ENCODE measurements at regions not wholly inside any gene's neighbourhood (a gene's known extent, or its start where the extent isn't known, plus 50 kb on each side); places are given as distances from the start of the nearest gene placed in this dataset.
A peak's percentile ranks its signal among the peaks of the same experiment; 100 is the strongest.

DNA sequence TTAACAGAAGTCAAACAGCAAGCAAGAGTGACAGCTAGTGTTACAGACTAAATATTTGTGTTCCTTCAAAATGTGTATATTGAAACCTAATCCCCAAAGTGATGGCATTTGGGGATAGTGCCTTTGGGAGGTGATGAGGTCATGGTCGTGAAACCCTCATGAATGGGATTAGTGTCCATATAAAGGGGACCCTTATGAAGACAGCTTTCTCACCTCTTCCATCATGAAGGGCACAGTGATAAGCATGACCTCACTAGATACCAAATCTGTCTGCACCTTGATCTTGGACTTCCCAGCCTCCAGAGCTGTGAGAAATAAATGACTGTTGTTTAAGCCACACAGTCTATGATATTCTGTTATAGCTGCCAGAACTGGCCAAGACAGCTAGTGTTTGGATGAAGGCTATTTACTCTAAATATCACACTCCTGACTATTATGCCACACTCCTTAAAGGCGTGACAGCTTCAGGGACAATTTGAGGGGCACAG lies 235.7 kb upstream of the TMEM72 start:
- no peak for DNase-seq (ENCODE audit: low spot score)
- FAIRE-seq: no peak

DNA sequence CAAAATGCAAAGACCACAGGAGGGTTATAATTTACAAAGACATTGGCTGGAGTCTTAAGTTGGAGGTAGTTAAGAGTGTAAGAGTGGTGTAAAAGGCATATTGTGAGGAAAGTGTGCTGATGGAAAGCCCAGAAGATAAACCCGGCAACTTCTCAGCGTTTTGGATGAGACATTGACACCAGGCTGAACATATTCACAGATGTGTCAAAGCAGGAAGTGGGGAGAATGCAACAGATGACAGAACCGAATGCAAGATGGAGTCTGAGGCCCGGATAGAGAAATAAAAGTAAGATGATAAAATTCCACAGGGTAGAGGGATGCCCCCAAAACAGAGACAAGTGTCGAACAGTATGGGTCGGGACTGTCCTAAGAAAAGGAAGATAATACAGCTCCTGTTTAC lies 230.4 kb upstream of the TMEM72 start:
- FAIRE-seq: no peak
- no peak for DNase-seq (ENCODE audit: low spot score)

DNA sequence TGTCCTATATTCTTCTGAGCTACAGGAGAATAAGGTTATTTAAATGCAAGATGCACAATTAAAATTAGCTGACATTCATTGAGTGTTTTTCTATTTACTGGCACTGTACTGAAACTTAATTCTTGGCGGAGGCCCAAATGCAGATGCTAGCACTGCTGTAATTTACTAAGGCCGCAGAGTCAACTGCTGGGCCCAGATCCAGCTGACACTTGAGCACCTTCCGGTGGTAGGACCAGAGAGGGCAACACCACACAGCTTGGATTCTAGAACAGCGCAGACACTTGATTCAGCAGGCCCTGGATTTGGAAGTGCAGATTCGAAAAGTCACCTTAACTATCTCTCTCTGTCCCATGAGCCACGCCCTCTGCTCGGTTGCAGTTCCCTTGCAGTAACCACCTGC lies 228.6 kb upstream of the TMEM72 start:
- DNase-seq (ENCODE audit: low spot score): no peak
- FAIRE-seq: no peak

DNA sequence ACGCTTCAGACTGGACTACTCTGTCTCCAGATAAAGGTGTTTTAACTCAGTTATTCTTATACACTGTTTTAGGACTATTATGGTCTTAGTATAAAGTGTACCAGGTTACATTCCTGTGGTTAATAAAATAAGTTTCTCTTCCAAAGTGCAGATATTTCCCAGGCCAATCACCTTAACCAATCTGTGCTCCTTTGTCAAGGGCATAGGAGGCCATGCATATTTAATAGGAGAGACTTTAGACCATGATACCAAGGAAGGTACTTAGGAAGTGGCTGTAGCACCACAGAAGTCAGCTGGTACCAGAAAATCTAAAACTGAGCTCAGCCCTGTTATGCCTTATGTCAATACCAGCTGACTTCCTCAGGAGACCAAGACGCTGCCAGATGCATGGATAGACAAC lies 226.5 kb upstream of the TMEM72 start:
- DNase-seq (ENCODE audit: low spot score): no peak
- FAIRE-seq: no peak

DNA sequence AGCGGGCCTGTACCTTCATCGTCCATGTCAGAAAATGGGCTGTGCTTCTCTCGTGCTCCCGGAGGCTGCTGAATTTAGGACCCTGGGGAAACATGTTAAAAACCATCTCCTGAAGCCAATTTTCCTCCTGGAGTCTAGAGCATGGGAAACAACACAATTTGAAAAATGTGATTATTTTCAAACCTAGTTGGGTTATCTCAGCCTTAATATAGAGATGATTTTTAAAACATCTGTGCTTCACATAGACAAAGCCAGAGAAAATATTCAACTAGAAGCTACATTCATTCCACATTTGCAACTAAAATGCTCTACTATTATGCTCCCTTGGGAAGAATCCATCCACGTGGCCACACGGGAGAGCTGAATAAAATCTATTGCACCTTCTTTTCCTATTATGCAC lies 225.9 kb upstream of the TMEM72 start:
- DNase-seq (ENCODE audit: low spot score) (no peak), FAIRE-seq (no peak)

DNA sequence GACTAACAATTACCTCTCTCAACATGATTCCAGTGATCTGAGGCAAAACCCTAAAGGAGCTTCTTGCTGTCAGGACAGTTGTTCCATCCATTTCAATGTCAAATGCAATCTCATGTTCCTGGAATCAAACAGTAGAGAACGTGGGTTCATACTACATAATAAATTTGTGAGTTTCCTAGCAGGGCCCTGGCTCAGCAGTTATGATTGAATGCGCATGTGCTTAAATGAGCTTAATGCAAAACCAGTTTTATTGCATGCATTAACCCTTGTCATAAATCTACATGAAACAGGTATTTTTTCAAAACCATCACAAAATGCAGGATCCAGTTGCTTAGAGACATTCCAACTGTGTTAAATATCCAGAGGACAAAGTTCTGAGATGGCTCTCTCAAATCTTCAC lies 225.4 kb upstream of the TMEM72 start:
- no peak for DNase-seq (ENCODE audit: low spot score)
- FAIRE-seq: no peak

DNA sequence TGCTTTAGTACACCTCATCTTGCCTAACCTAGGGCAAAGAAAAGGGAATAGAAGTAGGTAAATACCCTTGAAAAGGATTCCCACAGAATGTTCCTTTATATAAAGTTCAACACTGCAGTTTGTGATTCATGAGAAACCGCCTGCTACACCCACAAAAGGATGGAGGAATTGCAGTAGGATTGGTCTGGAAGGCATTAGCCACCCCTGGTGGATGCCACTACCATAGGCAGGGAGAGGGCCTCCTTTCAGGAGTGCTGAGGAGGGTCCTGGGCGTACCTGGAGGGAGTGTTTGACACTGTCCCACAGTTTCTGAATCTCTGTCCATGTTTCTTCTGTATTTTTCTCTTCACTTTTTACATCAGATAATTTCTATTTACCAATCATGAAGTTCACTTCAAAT lies 221.8 kb upstream of the TMEM72 start:
- FAIRE-seq (no peak), DNase-seq (ENCODE audit: low spot score) (no peak)

DNA sequence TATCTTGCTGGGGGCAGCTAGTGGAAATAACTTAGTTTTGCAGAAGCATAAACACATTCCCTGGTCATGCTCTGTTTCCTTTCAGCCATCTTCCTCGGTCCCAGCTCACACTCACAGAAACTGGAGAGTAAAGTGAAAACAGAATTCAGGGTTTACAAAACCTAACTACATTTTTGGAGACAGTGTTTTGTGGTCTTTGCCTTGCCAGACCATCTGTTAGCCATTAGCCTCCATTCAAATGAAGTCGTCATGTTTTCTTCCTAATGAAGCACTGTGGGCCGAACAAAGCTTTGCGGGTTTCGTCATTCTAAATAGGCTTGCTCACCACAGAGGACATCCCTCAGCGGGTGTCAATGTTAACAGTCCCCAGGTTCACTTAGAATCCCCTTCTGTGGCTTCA lies 214.6 kb upstream of the TMEM72 start:
- no peak for DNase-seq (ENCODE audit: low spot score)
- FAIRE-seq: no peak

DNA sequence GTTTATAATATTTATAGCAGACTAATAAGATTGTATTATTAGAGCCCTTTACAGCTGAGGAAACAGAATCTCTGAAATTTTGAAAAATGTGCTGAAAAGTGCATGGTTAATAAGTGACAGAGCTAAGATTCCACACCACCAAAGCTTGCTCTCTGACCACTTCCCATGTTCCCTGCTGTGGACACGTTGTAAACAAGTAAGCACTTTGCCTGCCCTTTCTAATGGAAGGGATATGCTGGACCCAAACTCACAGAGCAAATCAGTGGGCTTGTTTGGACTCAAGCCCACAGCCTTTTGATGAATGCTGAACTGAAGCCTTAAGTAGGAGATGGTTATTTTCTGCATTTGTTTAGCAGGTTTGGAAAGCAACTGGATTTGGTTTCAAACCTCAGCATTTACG lies 214.0 kb upstream of the TMEM72 start:
- no peak for DNase-seq (ENCODE audit: low spot score)
- no peak for FAIRE-seq

DNA sequence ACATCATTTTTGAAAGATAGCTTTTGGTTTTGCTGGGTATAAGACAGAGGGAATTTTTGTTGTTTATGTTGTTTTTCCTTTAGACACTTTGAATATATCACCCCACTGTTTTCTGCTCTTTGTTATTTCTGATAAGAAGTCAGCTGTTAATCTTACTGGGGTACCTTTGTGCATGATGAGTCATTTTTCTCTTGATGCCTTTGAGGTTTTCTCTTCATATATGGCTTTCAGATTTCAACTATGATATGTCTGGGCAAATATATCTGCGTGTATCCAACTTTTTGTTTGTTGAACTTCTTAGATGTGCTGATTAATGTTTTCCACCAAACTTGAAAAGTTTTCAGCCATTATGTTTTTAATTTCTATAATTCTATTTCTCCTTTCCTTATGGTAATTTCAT lies 208.6 kb upstream of the TMEM72 start:
- FAIRE-seq (no peak), DNase-seq (ENCODE audit: low spot score) (no peak)

DNA sequence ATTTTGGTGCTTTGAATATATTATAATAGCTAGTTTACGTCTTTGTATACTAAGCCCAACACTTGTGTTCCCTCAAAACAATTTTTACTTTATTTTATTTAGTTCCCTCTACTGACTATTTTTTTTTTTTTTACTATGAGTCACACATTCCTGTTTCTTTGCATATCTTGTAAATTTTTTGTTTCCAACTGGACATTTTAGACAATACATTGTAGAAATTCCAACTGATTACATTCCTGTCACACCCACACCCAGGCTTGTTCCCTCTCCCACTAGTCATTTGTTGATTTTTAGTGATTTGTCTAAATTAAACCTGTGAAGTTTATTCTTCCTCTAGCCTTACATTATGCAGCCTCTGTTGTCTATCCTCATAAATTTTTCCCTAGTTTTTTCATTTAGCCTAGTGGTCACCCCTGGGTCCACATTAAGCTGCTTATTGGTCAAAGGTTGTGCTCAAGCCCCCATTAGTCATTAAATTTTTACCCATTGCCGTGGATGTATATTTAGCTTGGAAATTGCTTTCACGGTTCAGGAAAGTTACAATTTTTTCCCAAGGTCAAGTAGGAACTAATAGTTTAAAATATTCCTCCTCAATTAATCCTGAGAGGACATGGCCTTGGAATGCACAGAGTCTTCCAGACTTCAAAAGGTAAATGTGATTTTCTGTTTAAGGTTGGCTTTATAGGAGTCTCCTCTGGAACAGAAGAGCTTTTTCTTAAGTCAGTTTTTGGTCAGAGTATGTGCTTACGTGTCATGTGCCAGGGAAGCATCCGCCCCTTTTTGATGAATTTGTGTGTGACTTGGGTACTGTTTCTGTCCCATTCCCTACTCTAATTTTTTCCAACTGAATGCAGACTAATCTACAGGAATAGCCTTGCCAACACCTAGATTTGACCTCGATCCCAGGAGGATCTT lies 207.6 kb upstream of the TMEM72 start:
- no peak for FAIRE-seq
- no peak for DNase-seq (ENCODE audit: low spot score)

DNA sequence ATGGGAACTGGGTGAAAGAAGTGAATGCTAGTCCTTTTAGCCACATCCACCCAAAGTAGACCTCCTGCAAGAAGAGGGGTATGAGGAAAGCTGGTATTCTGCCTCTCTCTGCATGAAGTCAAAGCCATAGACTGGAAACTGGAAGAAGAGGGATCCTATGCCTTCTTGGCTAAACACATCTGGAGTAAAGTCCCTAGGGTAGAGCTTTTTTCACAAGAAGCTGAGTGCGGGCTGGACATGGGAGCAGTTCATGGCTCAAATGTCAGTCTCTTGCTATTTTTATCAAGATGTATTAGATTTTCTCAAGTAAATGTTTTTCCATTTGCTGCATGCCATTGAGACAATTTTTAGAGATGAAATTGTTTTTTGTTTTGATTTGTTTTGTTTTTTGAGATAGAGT lies 206.5 kb upstream of the TMEM72 start:
- DNase-seq (ENCODE audit: low spot score) (no peak), FAIRE-seq (no peak)

DNA sequence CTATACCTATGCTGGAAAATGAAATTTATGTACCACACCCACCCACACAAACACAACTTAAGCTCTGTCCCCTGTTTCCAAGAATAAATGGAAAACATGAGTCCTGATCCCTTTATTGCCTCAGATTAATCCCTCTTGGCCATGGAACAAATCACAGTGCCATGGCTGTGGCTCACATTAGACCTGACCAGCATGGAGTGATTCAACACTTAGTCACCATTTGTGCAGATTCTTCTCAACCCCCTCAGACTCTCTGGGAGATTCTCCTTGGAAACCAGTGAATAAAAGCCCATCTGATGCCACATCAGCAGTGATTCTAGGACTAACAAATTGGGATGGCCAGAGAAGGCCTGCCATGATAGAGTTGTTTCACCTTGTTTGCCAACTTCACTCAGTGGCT lies 204.4 kb upstream of the TMEM72 start:
- DNase-seq (ENCODE audit: low spot score) (peak; percentile 74), FAIRE-seq (peak; percentile 79)

DNA sequence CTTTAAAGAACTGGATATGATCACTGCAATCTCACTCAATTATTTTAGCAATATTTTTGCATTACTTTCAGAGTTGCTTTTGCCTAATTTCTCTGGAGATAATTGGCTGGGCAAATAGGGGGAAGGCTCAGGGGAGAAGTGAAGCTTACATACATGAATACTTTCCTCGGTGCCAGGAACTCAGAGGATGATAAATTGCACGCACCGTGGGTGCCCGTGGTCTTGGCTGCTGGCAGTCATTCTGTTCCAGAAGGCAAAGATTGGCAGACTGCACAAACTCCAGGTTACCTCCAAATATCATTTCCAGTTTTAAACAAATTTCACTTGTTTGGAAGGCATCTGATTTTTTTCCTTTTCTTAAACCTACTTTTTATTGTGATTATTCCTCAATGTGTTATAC lies 197.8 kb upstream of the TMEM72 start:
- DNase-seq (ENCODE audit: low spot score): no peak
- FAIRE-seq: no peak

DNA sequence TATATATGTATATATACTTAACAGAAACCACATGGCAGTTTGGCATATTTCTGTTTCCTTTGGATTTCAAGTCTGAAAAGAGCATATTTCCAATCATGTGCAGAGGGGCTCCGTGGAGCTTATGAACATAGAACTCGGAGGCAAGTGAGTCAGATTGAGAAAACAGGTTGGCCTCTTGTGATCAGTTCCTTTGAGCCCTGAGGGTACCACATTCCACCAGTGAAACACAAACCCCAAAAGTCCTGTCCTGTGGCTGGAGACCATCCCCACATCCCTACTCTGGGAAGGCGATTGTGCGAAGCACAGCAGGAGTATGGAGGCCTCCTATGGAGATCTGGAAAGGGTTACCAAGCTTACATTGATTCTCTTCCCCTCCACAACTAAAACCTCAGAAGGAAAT lies 196.7 kb upstream of the TMEM72 start:
- DNase-seq (ENCODE audit: low spot score) (no peak), FAIRE-seq (no peak)

DNA sequence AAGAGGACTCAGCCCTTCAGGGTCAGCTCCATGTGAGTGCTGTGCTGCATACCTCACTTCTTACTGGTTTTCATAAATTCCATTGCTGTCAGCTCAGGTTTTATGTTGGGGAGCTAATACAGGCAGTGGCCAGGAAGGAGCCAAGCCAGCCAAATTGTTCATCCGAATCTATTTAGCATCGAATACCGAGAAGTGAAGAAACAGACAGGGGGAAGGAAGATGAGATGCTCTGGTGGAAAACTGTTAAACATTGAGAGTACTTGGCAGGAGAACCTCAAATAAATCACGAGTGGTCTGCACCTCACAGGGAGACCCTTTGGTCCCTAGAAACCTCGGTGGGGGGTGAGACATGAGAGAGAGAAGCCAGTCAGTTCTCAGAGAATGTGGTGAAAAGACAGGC lies 196.0 kb upstream of the TMEM72 start:
- DNase-seq (ENCODE audit: low spot score) (no peak), FAIRE-seq (no peak)

DNA sequence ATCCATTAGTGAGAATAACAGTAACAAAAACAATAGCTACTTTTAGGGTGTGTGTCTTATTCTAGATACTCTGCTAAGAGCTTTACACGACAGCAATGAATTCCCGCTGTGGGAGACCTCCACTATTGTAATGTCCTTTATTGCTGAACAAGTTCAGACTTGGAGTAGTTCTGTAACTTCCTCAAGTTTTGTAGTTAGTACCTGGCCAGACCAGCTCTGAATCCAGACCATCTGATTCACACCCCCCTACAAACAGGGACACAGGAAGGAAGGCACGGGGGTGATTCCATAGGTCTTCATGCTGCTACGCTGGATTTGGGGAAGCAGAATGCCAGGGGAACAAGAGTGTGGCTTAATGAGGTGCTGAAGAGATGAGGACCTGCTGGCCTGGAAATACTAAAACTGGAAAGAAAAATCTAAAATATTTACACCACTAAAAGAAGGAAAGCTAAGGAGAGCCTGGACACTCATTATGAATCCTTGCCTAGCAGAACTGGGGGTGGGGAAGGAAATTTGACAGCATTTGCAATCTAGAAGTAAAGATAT lies 194.6 kb upstream of the TMEM72 start:
- FAIRE-seq (no peak), DNase-seq (ENCODE audit: low spot score) (no peak)

DNA sequence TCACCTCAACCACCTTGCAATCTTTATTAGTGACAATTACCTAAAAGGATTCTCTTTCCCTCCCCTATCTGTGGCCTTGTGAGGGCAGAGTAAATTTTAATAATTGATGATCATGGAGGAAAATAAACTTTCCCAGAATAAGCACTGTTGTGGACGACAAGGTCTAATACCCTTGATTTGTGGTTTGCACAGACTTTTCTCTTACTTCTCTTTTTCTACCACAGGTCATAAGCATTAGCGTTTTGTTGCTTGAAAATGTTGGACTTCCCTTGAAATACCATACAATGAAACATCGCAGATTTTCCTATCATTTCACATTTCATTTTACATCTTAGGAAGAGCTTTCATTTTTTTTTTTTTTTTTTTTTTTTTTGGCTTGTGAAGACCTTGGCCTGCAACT lies 188.1 kb upstream of the TMEM72 start:
- no peak for DNase-seq (ENCODE audit: low spot score)
- FAIRE-seq: no peak

DNA sequence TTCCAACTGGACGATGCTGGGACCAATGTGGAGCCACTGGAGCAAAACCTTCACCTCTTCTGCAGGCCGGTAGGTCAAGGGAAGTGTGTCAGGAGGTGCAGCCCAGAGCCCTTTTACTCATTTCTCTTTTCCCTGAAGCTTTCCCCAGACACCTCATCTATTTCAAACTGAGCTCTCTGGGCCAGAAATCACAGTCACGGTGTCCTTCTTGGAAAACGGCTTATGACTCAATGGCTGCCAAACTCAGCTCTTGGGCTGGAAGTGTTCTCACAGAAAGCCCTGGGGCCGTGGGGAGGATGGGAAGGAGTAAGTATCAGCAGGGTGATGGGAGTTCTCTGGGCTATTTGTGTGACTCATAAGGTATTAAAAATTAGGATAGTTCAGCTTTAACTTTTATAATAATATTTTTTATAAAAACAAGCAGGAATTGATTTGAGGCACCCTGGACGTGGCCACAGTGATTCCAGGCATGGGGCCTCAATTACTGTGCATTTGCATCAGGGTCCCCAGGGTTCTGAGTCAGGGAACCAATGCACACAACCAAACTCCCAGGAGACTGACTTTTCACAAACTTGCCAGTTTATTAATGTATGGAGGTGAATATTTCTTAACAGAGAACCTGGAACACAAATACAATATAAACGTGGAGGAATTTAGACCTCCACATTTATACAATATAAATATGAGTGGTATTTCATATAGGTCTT lies 187.4 kb upstream of the TMEM72 start:
- DNase-seq (ENCODE audit: low spot score): no peak
- FAIRE-seq: no peak

DNA sequence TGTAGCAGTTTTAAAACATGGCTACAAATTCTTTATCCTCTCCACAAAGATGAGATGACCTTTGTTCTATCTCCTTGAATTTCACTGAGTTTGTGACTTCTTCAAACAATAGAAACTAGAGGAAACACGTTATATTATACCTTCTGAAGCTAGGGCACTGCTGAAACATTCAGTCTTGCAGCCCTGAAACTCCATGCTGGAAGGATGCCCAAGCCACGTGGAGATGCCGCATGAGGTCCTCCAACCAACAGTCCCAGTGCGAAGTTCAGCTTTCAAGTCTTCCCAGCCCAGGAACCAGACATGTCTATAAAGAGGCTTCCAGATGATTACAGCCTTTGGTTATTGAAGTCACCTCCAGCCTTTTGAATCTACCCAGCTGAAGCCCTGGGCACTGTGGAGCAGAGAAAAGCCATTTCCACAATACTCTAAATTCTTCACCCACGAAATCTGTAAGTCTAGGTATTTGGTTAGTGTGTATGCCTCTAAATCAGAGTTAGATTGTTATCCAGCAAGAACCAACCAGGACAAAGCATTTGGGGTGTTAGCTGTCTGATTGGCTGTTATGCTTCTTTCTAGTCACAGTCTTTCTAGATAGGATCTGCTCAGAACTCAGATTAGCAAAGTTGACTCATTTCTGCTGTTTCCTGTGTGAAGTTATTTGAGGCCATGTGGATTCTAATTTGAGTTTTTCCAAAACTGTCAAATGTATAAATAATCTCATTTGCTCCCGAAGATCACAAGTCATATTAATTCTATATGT lies 186.5 kb upstream of the TMEM72 start:
- FAIRE-seq (no peak), DNase-seq (ENCODE audit: low spot score) (no peak)

DNA sequence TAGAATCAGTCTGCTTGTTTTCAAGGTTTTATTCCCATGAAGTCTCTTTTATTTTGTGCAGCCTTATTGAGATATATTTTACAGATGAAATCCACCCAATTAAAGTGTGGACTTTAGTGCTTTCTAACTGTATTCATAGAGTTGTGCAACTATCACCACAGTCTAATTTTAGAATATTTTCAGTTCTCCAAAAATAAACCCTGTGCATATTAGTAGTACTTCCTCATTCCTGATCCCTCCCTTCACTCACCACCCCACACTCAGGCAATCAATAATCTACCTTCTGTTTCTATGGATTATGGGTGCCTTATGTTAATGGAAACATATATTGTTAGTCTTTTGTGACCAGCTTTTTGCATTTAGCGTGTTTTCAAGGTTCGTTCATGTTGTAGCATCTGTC lies 185.7 kb upstream of the TMEM72 start:
- FAIRE-seq (no peak), DNase-seq (ENCODE audit: low spot score) (no peak)

DNA sequence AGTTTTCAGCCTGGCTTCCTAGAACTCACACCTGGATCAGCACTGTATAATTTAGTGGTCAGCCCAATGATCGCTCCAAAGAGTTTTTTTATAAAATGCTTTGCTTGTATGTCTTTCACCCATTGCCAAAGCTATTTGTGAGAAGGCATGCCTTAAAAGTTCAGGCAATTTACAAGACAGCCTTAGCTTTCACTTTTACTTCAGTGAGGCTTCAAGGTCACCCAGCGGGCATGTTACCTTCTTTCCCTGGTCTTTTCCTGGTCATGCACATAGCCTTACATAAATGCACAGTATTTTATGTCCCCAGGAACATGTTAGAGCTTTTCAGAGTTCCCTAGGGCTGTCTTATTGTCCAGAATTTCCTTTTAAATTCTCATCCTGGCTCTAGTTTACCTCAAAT lies 179.9 kb upstream of the TMEM72 start:
- DNase-seq (ENCODE audit: low spot score) (no peak), FAIRE-seq (no peak)
